ENCODE measurements at regions not wholly inside any gene's neighbourhood (a gene's known extent, or its start where the extent isn't known, plus 50 kb on each side); places are given as distances from the start of the nearest gene placed in this dataset.
A peak's percentile ranks its signal among the peaks of the same experiment; 100 is the strongest.

GRCh38 chrX:1914606-1915365, 299.9 kb downstream of the ASMT start:
- H3K9ac ChIP-seq (replicated peaks in 1 of 4; ENCODE audit: extremely low read depth in 1 of 4, low read depth in 3 of 4, low read length in 3 of 4) = no peak overlapping the region
- H3K36me3 ChIP-seq (ENCODE audit: control insufficient read depth in 2 of 4, insufficient read depth in 4 of 4, low read length in 3 of 4) = no peaks in the 10 kb centered on the region
- peak overlapping the region; percentile 96; the same call in 1 of the 2 replicates for H2AK5ac ChIP-seq (ENCODE audit: low read depth, low read length)
- H3K79me1 ChIP-seq (ENCODE audit: low read depth, low read length) = no peaks in the 10 kb centered on the region
- 83% methylated on average over 23 of the region's 23 CpGs; no CpG with 5 or more reads in 1 of the 2 experiments for WGBS, 2 experiments (ENCODE audit: extremely low coverage in 1 of 2, insufficient coverage in 1 of 2, insufficient read length in 1 of 2, insufficient replicate concordance in 2 of 2, low coverage in 1 of 2, low lambda C conversion rate in 2 of 2, missing lambda C conversion rate in 1 of 2)
- CTCF ChIA-PET (ENCODE audit: partially characterized antibody) = no interaction called here
- peak overlapping the region; percentile 35 for H2BK5ac ChIP-seq (ENCODE audit: low read depth, low read length)
- H3K4me2 ChIP-seq (ENCODE audit: insufficient read depth in 1 of 2, low read depth in 2 of 2, low read length in 2 of 2) = peak overlapping the region in 1 of 2 experiments; percentile 3; a peak in 1 of 4 replicates
- no peaks in the 10 kb centered on the region for H3K79me2 ChIP-seq (ENCODE audit: control insufficient read depth in 1 of 2, insufficient read depth in 2 of 2, low read length in 2 of 2)
- H2BK15ac ChIP-seq (ENCODE audit: low read length) = no peak overlapping the region
- no peaks in the 10 kb centered on the region for H3K9me3 ChIP-seq (ENCODE audit: insufficient read depth in 2 of 2, low read depth in 1 of 2, low read length in 1 of 2)
- H3K27ac ChIP-seq (ENCODE audit: low read depth, low read length) = no peak overlapping the region; the same call in 1 of the 2 replicates
- no peaks in the 10 kb centered on the region for H3K27me3 ChIP-seq (replicated peaks in 1 of 4; ENCODE audit: control insufficient read depth in 3 of 4, extremely low read depth in 1 of 4, insufficient read depth in 3 of 4, low read length in 3 of 4)
- peaks cover 2% of the 10 kb centered on the region; the same call in 1 of the 2 replicates for H3K23me2 ChIP-seq (ENCODE audit: low read depth, low read length)
- H3K4ac ChIP-seq (replicated peaks; ENCODE audit: insufficient read length, low read depth, low read length) = no peak overlapping the region
- DNase-seq (ENCODE audit: low read depth in 1 of 2, low spot score in 2 of 2) (no peak), FAIRE-seq (no peak)
- peaks cover 2 to 4% (median 3%) of the 10 kb centered on the region in 4 experiments; a peak in 6 of 7 replicates for H3K4me1 ChIP-seq (replicated peaks in 1 of 4; ENCODE audit: control insufficient read depth in 3 of 4, insufficient read depth in 4 of 4, low read length in 3 of 4)
- H3K4me3 ChIP-seq (ENCODE audit: extremely low read depth in 1 of 4, insufficient read depth in 2 of 4, low read depth in 3 of 4, low read length in 4 of 4) = no peak overlapping the region
- no peak overlapping the region for H2BK120ac ChIP-seq (replicated peaks; ENCODE audit: low read depth, low read length)
- H4K91ac ChIP-seq (replicated peaks; ENCODE audit: insufficient read length, low read length) = no peak overlapping the region
- no peak overlapping the region for H3K14ac ChIP-seq (ENCODE audit: insufficient read length)
- no peak overlapping the region for H3K23ac ChIP-seq (ENCODE audit: insufficient read length)
- H4K8ac ChIP-seq (ENCODE audit: extremely low read depth, insufficient read depth, low read length) = peak overlapping the region; percentile 35; the same call in 1 of the 2 replicates
- H4K5ac ChIP-seq (ENCODE audit: insufficient read length, low read depth, low read length) = peak overlapping the region; percentile 12
- H3K56ac ChIP-seq (replicated peaks; ENCODE audit: insufficient read length, low read depth, low read length) = no peak overlapping the region
- peak overlapping the region; percentile 55 for H2AFZ ChIP-seq (ENCODE audit: low read length)
- 0 out of 2 replicates have a peak overlapping the region, but pooled peaks have one; percentile 1 for H3K18ac ChIP-seq (ENCODE audit: extremely low read depth, low read length)
- H2BK20ac ChIP-seq (ENCODE audit: low read length) = peak overlapping the region; percentile 16; the same call in 1 of the 2 replicates
- H2BK12ac ChIP-seq (ENCODE audit: low read depth, low read length) = peak overlapping the region; percentile 68; the same call in 1 of the 2 replicates
- POLR2A ChIA-PET (ENCODE audit: partially characterized antibody) = no interaction called here
- H4K20me1 ChIP-seq (replicated peaks in 1 of 2; ENCODE audit: control insufficient read depth in 1 of 2, insufficient read depth in 2 of 2, low read length in 2 of 2) = no peaks in the 10 kb centered on the region
- no peak for TF ChIP-seq POLR2AphosphoS5 (IDR thresholded peaks at IDR 0.05; ENCODE audit: low read depth, low read length)
- no peak for TF ChIP-seq GTF2F1 (IDR thresholded peaks at IDR 0.05; ENCODE audit: borderline replicate concordance, low read depth, low read length)
- TF ChIP-seq POLR2A (IDR thresholded peaks at IDR 0.05; ENCODE audit: control extremely low read depth in 1 of 2, low read depth in 2 of 2, low read length in 2 of 2) = no peak
- TF ChIP-seq TAF7 (optimal IDR thresholded peaks at IDR 0.05; ENCODE audit: borderline replicate concordance, low read depth, low read length) = no peak
- no peak for TF ChIP-seq ASH2L (IDR thresholded peaks at IDR 0.05; ENCODE audit: low read length)
- no peak for TF ChIP-seq SP4 (IDR thresholded peaks at IDR 0.05; ENCODE audit: low read length)

All from H1 (cell line).